ENCODE measurements at regions not wholly inside any gene's neighbourhood (a gene's known extent, or its start where the extent isn't known, plus 50 kb on each side); places are given as distances from the start of the nearest gene placed in this dataset.

- no peak overlapping the region for H3K27ac ChIP-seq
- no peaks in the 10 kb centered on the region for H3K27me3 ChIP-seq
- H3K4me1 ChIP-seq: no peaks in the 10 kb centered on the region
- intact Hi-C loops (cut with DNase I; ENCODE audit: low total_unique reads): no loop called here
- DNase-seq: no peak
- no peak for TF ChIP-seq CTCF (IDR thresholded peaks at IDR 0.05)
- TF ChIP-seq POLR2A (IDR thresholded peaks at IDR 0.05): no peak
- H3K4me3 ChIP-seq: no peak overlapping the region
- no peaks in the 10 kb centered on the region for H3K36me3 ChIP-seq (ENCODE audit: low read depth, missing control alignments)
- H3K9me3 ChIP-seq: no peaks in the 10 kb centered on the region
- WGBS, 2 donors: 77 to 88% methylated on average over 2 to 3 of the region's 3 CpGs
These were observed 243.7 kb downstream of the UACA start for GRCh38 chr15:70519616-70520015.

- TF ChIP-seq POLR2A (IDR thresholded peaks at IDR 0.05) (no peak), CTCF (IDR thresholded peaks at IDR 0.05) (no peak)
- intact Hi-C loops (cut with DNase I; ENCODE audit: low total_unique reads): no loop called here
- no peak overlapping the region for H3K4me3 ChIP-seq
- no peak overlapping the region for H3K27ac ChIP-seq
- no peaks in the 10 kb centered on the region for H3K27me3 ChIP-seq
- WGBS, 2 donors: 90 to 95% methylated on average over 6 of the region's 6 CpGs
- no peak for DNase-seq
- no peaks in the 10 kb centered on the region for H3K36me3 ChIP-seq (ENCODE audit: low read depth, missing control alignments)
- no peaks in the 10 kb centered on the region for H3K4me1 ChIP-seq
- H3K9me3 ChIP-seq: no peaks in the 10 kb centered on the region
These were observed 244.4 kb downstream of the UACA start for GRCh38 chr15:70519004-70519365.

- Histone ChIP-seq H3K27ac (no peak overlapping the region), H3K9me3 (no peaks in the 10 kb centered on the region), H3K4me1 (no peaks in the 10 kb centered on the region), H3K4me3 (no peak overlapping the region), H3K36me3 (ENCODE audit: low read depth, missing control alignments) (no peaks in the 10 kb centered on the region), H3K27me3 (no peaks in the 10 kb centered on the region)
- no peak for DNase-seq
- no peak for TF ChIP-seq CTCF (IDR thresholded peaks at IDR 0.05)
- TF ChIP-seq POLR2A (IDR thresholded peaks at IDR 0.05): no peak
- intact Hi-C loops (cut with DNase I; ENCODE audit: low total_unique reads): no loop called here
- 94 to 98% methylated on average over 9 to 11 of the region's 11 CpGs for WGBS, 2 donors
These were observed 245.0 kb downstream of the UACA start for GRCh38 chr15:70518201-70519003.

- Histone ChIP-seq H3K4me1 (no peaks in the 10 kb centered on the region), H3K9me3 (no peaks in the 10 kb centered on the region), H3K36me3 (ENCODE audit: low read depth, missing control alignments) (no peaks in the 10 kb centered on the region), H3K27me3 (no peaks in the 10 kb centered on the region), H3K4me3 (no peak overlapping the region), H3K27ac (no peak overlapping the region)
- TF ChIP-seq POLR2A (IDR thresholded peaks at IDR 0.05) (no peak), CTCF (IDR thresholded peaks at IDR 0.05) (no peak)
- WGBS, 2 donors: 90 to 95% methylated on average over 10 of the region's 10 CpGs
- no peak for DNase-seq
- intact Hi-C loops (cut with DNase I; ENCODE audit: low total_unique reads): no loop called here
These were observed 246.2 kb downstream of the UACA start for GRCh38 chr15:70517194-70517590.
